GM21390 (cell line): ENCODE measurements at regions not wholly inside any gene's neighbourhood (a gene's known extent, or its start where the extent isn't known, plus 50 kb on each side); places are given as distances from the start of the nearest gene placed in this dataset.

ENCODE experiments used
- ATAC-seq: cut with Tn5 transposase; IDR thresholded peaks from one replicate; pipeline ENCODE4 v1.9.1; 2021; ENCODE audit not compliant: unreplicated experiment

GRCh38 chr17:36752096-36752888 lies 150.9 kb downstream of the MRM1 start:
- ATAC-seq = no peak

GRCh38 chr17:36755586-36755985 lies 154.2 kb downstream of the MRM1 start:
- ATAC-seq = no peak

DNA sequence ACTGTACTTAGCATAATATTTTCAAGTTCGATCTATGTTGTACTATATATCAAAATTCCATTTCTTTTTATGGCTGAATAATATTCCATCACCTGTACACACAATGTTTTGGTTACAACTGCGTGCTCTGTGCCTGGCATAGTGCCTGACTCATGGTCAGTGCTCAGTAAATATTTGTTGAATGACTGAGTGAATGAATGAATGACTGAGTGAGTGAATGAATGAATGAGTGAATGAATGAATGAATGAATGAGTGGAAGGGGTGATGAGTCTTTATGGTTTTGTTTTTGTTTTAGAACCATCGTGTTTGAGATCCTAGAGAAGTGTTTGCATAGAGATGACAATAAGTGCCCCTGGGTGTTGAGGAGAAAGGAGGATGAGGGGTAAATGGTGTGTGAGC lies 155.3 kb downstream of the MRM1 start:
- ATAC-seq = no peak

- no peak for ATAC-seq
Observed at GRCh38 chr17:36760425-36760824, 159.0 kb downstream of the MRM1 start.

GRCh38 chr17:36761203-36761950 lies 160.0 kb downstream of the MRM1 start:
- no peak for ATAC-seq

DNA sequence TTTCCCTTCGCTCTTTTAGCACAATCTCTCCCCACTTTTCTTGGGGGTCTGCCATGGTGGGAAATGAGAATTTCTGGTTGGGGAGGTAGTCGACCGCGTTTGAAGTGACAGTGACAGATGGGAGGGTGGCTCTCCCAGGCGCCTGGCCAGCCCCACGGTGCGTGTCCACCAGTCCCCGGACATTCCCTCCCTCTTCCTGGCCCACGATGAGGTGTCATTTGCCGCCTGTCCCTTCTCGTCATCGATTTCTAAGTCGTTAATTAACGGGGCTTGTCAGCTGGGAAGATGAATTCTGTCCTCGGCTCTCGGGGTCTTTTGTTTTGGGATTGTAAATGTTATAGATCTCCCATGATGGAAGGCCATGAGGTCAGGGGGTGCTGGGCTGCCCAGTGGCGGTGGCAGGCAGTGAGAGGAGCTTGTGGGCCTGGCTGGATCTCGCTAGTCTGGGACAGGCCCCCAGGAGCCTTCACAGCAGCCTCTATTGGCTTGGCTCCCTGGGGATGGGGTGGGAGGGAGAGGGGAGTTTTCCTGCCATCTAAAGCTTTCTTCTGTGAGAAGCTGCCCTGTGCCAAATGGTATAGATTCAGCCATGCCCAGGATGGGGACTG lies 164.2 kb downstream of the MRM1 start:
- ATAC-seq = no peak

DNA sequence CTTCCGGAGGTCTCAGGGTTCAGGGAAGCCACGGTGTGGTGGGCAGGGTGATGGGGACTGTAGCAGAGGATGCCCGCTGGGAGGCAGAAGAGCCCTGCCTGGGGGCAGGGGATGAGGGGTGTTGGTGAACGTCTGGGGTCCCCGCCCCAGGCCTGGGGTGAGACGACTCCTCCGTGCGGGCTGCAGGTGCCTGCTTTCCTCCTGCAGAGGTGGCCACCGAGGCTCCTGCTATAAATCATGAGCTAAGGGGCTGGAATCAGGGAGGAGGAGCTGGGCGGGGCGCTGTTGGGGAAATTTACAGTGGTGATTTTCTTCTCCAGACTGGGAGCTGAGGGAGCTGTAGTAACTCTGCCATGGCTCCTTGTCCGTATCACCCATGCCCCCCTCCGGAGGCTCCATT lies 167.0 kb downstream of the MRM1 start:
- ATAC-seq = no peak

- ATAC-seq = no peak
Observed at GRCh38 chr17:36773039-36773438, 164.2 kb upstream of the LHX1 start.

GRCh38 chr17:36777118-36777517 lies 160.2 kb upstream of the LHX1 start:
- no peak for ATAC-seq

- no peak for ATAC-seq
Observed at GRCh38 chr17:36778448-36778847, 158.8 kb upstream of the LHX1 start.

DNA sequence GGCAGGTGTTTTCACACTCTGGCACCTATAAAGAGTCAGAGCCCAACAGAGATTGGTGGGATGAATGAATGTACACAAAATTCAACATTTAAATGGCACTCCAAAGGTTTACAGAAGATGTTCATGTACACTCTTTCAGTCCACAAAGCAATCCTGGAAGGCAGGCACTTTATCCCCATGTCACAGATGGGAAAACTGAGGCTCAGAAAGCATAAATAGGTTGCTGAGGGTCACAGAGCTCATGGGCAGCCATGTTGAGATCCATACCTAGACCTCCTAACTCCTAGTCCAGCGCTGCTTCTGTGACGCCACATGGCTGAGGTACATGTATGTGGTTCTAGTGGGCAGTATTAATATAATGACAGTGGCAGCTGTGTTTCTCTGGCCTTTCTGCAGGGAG lies 157.7 kb upstream of the LHX1 start:
- ATAC-seq = no peak

DNA sequence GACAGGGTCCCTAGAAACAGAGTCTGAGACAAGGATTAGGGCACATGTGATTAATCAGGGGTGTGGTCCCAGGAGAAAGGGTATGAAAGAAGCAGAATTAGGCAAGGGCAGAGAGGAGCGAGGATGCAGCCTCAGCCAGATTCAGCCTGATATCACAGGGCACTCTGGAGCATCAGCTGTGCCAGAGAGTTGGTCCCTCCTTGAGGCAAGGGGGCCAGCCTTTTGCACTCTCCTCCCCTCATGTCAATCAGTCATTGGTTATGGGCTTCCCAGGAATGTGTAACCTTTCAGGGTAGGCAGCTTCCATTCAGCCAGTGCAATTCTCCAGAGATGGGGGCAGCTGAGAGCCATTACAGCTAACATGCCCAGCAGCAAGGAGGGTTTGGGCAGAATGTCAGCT lies 152.6 kb upstream of the LHX1 start:
- no peak for ATAC-seq

DNA sequence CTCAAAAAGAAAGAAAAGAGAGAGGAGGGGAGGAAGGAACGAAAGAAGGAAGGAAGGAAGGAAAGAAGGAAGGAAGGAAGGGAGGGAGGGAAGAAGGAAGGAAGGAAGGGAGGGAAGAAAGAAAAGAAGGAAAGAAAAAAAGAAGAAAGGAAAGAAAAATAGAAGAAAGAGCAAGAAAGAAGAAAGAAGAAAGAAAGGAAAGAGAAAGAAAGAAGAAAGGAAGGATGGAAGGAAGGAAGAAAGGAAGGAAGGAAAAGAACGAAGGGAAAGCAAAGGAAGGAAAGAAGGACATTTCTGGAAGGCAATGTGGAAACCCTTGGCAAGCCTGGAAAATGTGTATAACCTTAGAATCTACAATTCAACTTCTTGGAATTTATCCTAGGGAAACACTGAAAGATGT lies 150.4 kb upstream of the LHX1 start:
- ATAC-seq = no peak

GRCh38 chr17:36791150-36791941 lies 145.9 kb upstream of the LHX1 start:
- no peak for ATAC-seq

GRCh38 chr17:36791942-36792475 lies 145.3 kb upstream of the LHX1 start:
- ATAC-seq = no peak

DNA sequence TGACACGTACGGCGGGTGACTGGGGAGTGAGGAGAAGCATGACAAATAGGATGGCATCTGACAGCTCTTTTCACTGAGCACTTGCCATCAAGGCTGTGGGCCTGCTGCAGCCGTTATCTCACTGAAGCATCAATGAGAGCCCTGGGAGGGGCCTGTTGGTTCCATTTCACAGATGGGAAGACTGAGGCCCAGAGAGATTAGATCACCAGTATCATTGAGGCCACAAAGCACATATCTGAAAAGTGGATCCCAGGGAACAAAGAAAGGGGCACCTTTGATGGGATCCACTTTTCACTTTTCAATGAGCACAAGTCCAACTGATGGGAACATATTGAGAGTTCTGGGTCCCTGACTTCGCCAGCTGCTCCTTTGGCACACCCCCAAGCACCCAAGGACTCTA lies 144.4 kb upstream of the LHX1 start:
- ATAC-seq = no peak

DNA sequence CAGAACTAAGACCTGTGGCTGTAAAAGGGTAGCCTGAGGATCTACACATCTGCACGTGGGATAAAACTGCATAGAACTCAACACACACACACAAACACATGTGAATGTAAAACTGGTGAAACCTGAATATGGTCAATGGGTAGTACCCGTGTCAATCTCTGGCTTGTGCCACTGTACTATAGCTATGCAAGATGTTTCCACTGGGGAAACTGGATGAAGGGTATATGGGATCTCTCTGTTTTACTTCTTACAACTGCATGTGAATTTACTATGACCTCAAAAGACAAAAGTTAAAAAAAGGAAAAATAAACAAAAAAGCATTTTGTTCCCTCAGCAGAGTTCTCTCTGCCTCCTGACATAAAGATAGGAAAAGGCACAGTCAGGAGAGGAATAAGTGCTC lies 143.3 kb upstream of the LHX1 start:
- ATAC-seq = no peak

GRCh38 chr17:36807496-36808179 lies 129.6 kb upstream of the LHX1 start:
- ATAC-seq = no peak

DNA sequence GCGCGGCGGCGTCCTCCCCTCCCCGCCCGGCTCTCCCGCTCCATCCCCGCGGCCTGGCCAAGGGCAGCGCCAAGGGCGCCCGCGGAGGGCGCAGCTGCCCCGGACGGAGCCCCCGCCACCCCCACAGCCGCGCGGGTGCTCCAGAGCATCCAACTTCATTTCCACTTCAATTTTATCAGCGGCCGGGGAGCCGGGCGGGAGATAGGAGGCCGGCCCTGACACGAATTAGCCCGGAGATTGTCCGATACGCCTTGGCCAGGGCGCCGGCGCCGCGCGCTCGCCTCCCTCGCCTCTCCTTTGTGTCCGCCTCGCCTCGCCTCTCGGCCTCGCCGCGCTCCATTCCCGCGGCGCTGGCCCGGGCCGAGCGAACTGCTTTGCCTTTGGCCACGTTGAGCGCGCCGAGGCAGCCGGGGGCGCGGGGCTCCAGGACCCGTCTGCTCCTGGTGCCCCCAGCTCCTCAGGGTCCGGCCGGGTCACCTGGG lies 129.1 kb upstream of the LHX1 start:
- no peak for ATAC-seq

- no peak for ATAC-seq
Observed at GRCh38 chr17:36812762-36813161, 124.5 kb upstream of the LHX1 start.
